Neural crest cell (in vitro differentiated cells): ENCODE measurements at regions not wholly inside any gene's neighbourhood (a gene's known extent, or its start where the extent isn't known, plus 50 kb on each side); places are given as distances from the start of the nearest gene placed in this dataset.

Source experiments
- DNase-seq: peaks from one replicate; pipeline ENCODE4 v3.0.0; 2021; ENCODE audit warnings: low read depth, mixed read lengths, low spot score
- H3K27ac Mint-ChIP-seq: one replicate; pipeline ENCODE4 v1.8.0; 2021; ENCODE audit warnings: mild to moderate bottlenecking, mixed read lengths; ENCODE audit not compliant: unreplicated experiment
- H3K27me3 Mint-ChIP-seq: 2 replicates; pipeline ENCODE4 v1.8.0; 2021; ENCODE audit warnings: low read depth, mild to moderate bottlenecking, mixed read lengths
- H3K36me3 Mint-ChIP-seq: 2 replicates; pipeline ENCODE4 v1.8.0; 2021; ENCODE audit warnings: low read depth, mild to moderate bottlenecking, mixed read lengths
- H3K4me1 Mint-ChIP-seq: 2 replicates; pipeline ENCODE4 v1.8.0; 2021; ENCODE audit warnings: mixed read lengths
- H3K4me3 Mint-ChIP-seq: one replicate; pipeline ENCODE4 v1.8.0; 2021; ENCODE audit warnings: mild to moderate bottlenecking, mixed read lengths
- H3K9me3 Mint-ChIP-seq: 2 replicates; pipeline ENCODE4 v1.8.0; 2021; ENCODE audit warnings: mixed read lengths
- CTCF ChIP-seq: fragments of 200-600 bp; sonication (generic); conservative IDR thresholded peaks from 2 replicates; pipeline ENCODE4 v1.5.0; 2021; ENCODE audit warnings: antibody characterized with exemption, mild to moderate bottlenecking

- no peak for DNase-seq
- Mint-ChIP-seq H3K4me3 (no peak overlapping the region), H3K4me1 (no peaks in the 10 kb centered on the region), H3K27ac (no peak overlapping the region), H3K27me3 (no peaks in the 10 kb centered on the region), H3K9me3 (peaks cover 3% of the 10 kb centered on the region), H3K36me3 (peaks cover 2% of the 10 kb centered on the region)
- no peak for TF ChIP-seq CTCF
Observed at GRCh38 chr15:39279311-39279710, 301.6 kb upstream of the THBS1 start.

GRCh38 chr15:39281094-39281493 is 299.8 kb upstream of the THBS1 start:
- peaks cover 2% of the 10 kb centered on the region for H3K36me3 Mint-ChIP-seq
- no peaks in the 10 kb centered on the region for H3K27me3 Mint-ChIP-seq
- H3K4me3 Mint-ChIP-seq: no peak overlapping the region
- no peak overlapping the region for H3K27ac Mint-ChIP-seq
- DNase-seq: no peak
- no peaks in the 10 kb centered on the region for H3K4me1 Mint-ChIP-seq
- peaks cover 3% of the 10 kb centered on the region for H3K9me3 Mint-ChIP-seq
- no peak for TF ChIP-seq CTCF

- no peak for DNase-seq
- no peak for TF ChIP-seq CTCF
- Mint-ChIP-seq H3K4me1 (no peaks in the 10 kb centered on the region), H3K27ac (no peak overlapping the region), H3K27me3 (no peaks in the 10 kb centered on the region), H3K9me3 (peaks cover 3% of the 10 kb centered on the region), H3K4me3 (no peak overlapping the region), H3K36me3 (peaks cover 2% of the 10 kb centered on the region)
Observed at GRCh38 chr15:39282663-39283208, 298.1 kb upstream of the THBS1 start.

GRCh38 chr15:39283531-39283930 is 297.3 kb upstream of the THBS1 start:
- H3K9me3 Mint-ChIP-seq: peaks cover 2% of the 10 kb centered on the region
- H3K4me3 Mint-ChIP-seq: no peak overlapping the region
- no peaks in the 10 kb centered on the region for H3K27me3 Mint-ChIP-seq
- no peak for TF ChIP-seq CTCF
- DNase-seq: no peak
- H3K36me3 Mint-ChIP-seq: peaks cover 2% of the 10 kb centered on the region
- H3K4me1 Mint-ChIP-seq: no peaks in the 10 kb centered on the region
- H3K27ac Mint-ChIP-seq: no peak overlapping the region

GRCh38 chr15:39285071-39285470 is 295.8 kb upstream of the THBS1 start:
- no peak overlapping the region for H3K27ac Mint-ChIP-seq
- no peaks in the 10 kb centered on the region for H3K4me1 Mint-ChIP-seq
- no peak for TF ChIP-seq CTCF
- peaks cover 2% of the 10 kb centered on the region for H3K36me3 Mint-ChIP-seq
- DNase-seq: no peak
- no peaks in the 10 kb centered on the region for H3K9me3 Mint-ChIP-seq
- H3K4me3 Mint-ChIP-seq: no peak overlapping the region
- H3K27me3 Mint-ChIP-seq: no peaks in the 10 kb centered on the region

GRCh38 chr15:39285663-39286062 is 295.2 kb upstream of the THBS1 start:
- Mint-ChIP-seq H3K27me3 (no peaks in the 10 kb centered on the region), H3K4me3 (no peak overlapping the region), H3K36me3 (peaks cover 2% of the 10 kb centered on the region), H3K9me3 (no peaks in the 10 kb centered on the region), H3K27ac (no peak overlapping the region), H3K4me1 (no peaks in the 10 kb centered on the region)
- no peak for TF ChIP-seq CTCF
- DNase-seq: no peak
